BE2C (cell line): ENCODE measurements at regions not wholly inside any gene's neighbourhood (a gene's known extent, or its start where the extent isn't known, plus 50 kb on each side); places are given as distances from the start of the nearest gene placed in this dataset.

ENCODE experiments used
- DNase-seq: peaks from one replicate; pipeline ENCODE4 v3.0.0-alpha.2; 2020
- H3K27me3 ChIP-seq: fragments of 250-450 bp; sonication (Bioruptor Pico); 2 replicates; pipeline ENCODE4 v1.5.1; 2020; ENCODE audit warnings: mild to moderate bottlenecking
- H3K36me3 ChIP-seq: fragments of 250-450 bp; sonication (Bioruptor Pico); 2 replicates; pipeline ENCODE4 v1.5.1; 2020; ENCODE audit warnings: mild to moderate bottlenecking
- H3K4me1 ChIP-seq: fragments of 250-450 bp; sonication (Bioruptor Pico); 2 replicates; pipeline ENCODE4 v1.5.1; 2020
- H3K4me3 ChIP-seq: 2 replicates; pipeline ENCODE4 v1.5.1; 2011; ENCODE audit warnings: low read depth, low read length
- H3K9me3 ChIP-seq: fragments of 250-450 bp; sonication (Bioruptor Pico); 2 replicates; pipeline ENCODE4 v1.5.1; 2020
- TF ChIP-seq, protein P1 (sequence below): IDR thresholded peaks from 2 replicates; pipeline ENCODE4 v1.5.1; 2012; ENCODE audit warnings: mild to moderate bottlenecking, low read depth, low read length

- H3K27me3 ChIP-seq: peaks cover 3% of the 10 kb centered on the region
- TF ChIP-seq, protein P1, sequence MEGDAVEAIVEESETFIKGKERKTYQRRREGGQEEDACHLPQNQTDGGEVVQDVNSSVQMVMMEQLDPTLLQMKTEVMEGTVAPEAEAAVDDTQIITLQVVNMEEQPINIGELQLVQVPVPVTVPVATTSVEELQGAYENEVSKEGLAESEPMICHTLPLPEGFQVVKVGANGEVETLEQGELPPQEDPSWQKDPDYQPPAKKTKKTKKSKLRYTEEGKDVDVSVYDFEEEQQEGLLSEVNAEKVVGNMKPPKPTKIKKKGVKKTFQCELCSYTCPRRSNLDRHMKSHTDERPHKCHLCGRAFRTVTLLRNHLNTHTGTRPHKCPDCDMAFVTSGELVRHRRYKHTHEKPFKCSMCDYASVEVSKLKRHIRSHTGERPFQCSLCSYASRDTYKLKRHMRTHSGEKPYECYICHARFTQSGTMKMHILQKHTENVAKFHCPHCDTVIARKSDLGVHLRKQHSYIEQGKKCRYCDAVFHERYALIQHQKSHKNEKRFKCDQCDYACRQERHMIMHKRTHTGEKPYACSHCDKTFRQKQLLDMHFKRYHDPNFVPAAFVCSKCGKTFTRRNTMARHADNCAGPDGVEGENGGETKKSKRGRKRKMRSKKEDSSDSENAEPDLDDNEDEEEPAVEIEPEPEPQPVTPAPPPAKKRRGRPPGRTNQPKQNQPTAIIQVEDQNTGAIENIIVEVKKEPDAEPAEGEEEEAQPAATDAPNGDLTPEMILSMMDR: no peak
- H3K36me3 ChIP-seq: no peaks in the 10 kb centered on the region
- no peaks in the 10 kb centered on the region for H3K9me3 ChIP-seq
- H3K4me1 ChIP-seq: no peaks in the 10 kb centered on the region
- no peak overlapping the region for H3K4me3 ChIP-seq
- DNase-seq: no peak
Observed at GRCh38 chr5:135657536-135658305, 78.9 kb upstream of the CXCL14 start.

- Histone ChIP-seq H3K4me1 (no peaks in the 10 kb centered on the region), H3K4me3 (no peak overlapping the region), H3K9me3 (no peaks in the 10 kb centered on the region), H3K36me3 (no peaks in the 10 kb centered on the region), H3K27me3 (peaks cover 3% of the 10 kb centered on the region)
- TF ChIP-seq, protein P1: no peak
- no peak for DNase-seq
Observed at GRCh38 chr5:135655468-135655815, 76.7 kb upstream of the CXCL14 start.

GRCh38 chr5:135654761-135655467 is 76.1 kb upstream of the CXCL14 start:
- TF ChIP-seq, protein P1: no peak
- DNase-seq: no peak
- Histone ChIP-seq H3K36me3 (no peaks in the 10 kb centered on the region), H3K27me3 (peaks cover 3% of the 10 kb centered on the region), H3K4me3 (no peak overlapping the region), H3K9me3 (no peaks in the 10 kb centered on the region), H3K4me1 (no peaks in the 10 kb centered on the region)

DNA sequence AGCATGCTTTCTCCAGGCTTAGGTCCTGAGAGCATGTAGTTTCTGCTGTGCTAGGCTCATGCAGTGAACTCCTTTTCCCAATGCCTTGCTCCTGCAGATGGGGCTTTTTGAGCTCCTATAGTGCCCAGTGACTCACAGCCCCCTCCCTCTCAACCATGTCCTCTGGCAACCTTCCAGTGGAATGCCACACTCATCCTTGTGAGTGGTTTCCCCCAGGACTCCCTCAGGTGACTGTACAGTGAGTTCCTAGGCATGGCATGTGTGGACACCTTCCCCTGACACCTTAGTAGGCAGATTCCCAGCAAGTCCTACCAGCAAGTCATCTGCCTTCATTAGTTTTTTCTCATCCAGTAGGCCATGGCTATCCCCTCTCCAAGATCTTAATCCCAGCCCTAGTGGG is 72.4 kb upstream of the CXCL14 start:
- Histone ChIP-seq H3K4me3 (no peak overlapping the region), H3K9me3 (no peaks in the 10 kb centered on the region), H3K27me3 (no peaks in the 10 kb centered on the region; the same call in 1 of the 2 replicates), H3K36me3 (no peaks in the 10 kb centered on the region), H3K4me1 (no peaks in the 10 kb centered on the region)
- TF ChIP-seq, protein P1: no peak
- no peak for DNase-seq

- DNase-seq: no peak
- Histone ChIP-seq H3K4me3 (no peak overlapping the region), H3K36me3 (no peaks in the 10 kb centered on the region), H3K4me1 (no peaks in the 10 kb centered on the region), H3K9me3 (no peaks in the 10 kb centered on the region), H3K27me3 (no peaks in the 10 kb centered on the region; the same call in 1 of the 2 replicates)
- TF ChIP-seq, protein P1: no peak
Observed at GRCh38 chr5:135650081-135650480, 71.3 kb upstream of the CXCL14 start.

DNA sequence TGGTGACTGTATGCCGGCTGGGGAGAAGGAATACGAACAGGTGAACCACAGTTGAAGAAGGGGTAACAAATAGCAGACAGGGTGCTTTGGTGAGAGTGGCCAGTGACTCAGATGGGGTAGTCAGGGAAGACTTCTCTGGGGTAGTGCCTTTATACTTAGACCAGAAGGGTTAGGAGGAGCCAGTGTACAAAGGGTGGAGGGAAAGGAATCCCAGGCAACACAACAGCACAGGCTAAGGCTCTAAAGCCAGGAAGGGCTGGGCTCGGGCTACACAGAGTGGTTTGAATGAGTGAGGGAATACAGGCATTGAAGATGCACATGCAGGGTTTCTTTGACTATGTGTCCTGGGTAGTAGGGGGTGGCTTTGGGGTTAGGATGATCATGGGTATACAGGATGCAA is 70.6 kb upstream of the CXCL14 start:
- DNase-seq: no peak
- Histone ChIP-seq H3K36me3 (no peaks in the 10 kb centered on the region), H3K9me3 (no peaks in the 10 kb centered on the region), H3K4me1 (no peaks in the 10 kb centered on the region), H3K4me3 (no peak overlapping the region), H3K27me3 (no peaks in the 10 kb centered on the region; the same call in 1 of the 2 replicates)
- TF ChIP-seq, protein P1: no peak
